GM12878 (cell line): ENCODE measurements at regions not wholly inside any gene's neighbourhood (a gene's known extent, or its start where the extent isn't known, plus 50 kb on each side); places are given as distances from the start of the nearest gene placed in this dataset.

Experiments used
- ATAC-seq: fragments of 200-7000 bp; cut with Tn5 transposase; 3 replicates; pipeline ENCODE4 v1.9.1; 2020; ENCODE audit warnings: mild to moderate bottlenecking, moderate library complexity
- BruUV-seq: library from RNA; stranded (reverse); fragments of 400-500 nt; replicated peaks from 2 replicates; lab custom pipeline; 2021; lab: Mats Ljungman, UMichigan
- CTCF ChIA-PET: fragments of 300-600 bp; sonication (Branson Sonifier 250); formaldehyde crosslinking; extraction: SDS; loops from one replicate; lab custom pipeline; 2021; ENCODE audit warnings: inconsistent platforms; lab: Yijun Ruan, JAX
- POLR2A ChIA-PET: fragments of 350-600 bp; formaldehyde crosslinking; extraction: SDS; loops from one replicate; lab custom pipeline; 2021; ENCODE audit warnings: inconsistent platforms; lab: Charles Lee
- RAD21 ChIA-PET: fragments of 300-600 bp; sonication (Branson Sonifier 250); formaldehyde crosslinking; loops from one replicate; lab custom pipeline; 2023; ENCODE audit warnings: antibody characterized with exemption; ENCODE audit not compliant: unreplicated experiment; lab: Charles Lee
- SMC1A ChIA-PET: fragments of 300-600 bp; sonication (Branson Sonifier 250); formaldehyde crosslinking; loops from one replicate; lab custom pipeline; 2023; ENCODE audit not compliant: unreplicated experiment, uncharacterized antibody; lab: Charles Lee
- DNase-seq: peaks from one replicate; pipeline ENCODE4 v3.0.0-alpha.2; 2011; ENCODE audit warnings: low read depth, low spot score
- FAIRE-seq: peaks from 3 replicates; lab custom pipeline; 2011; peaks lifted over from hg19 to GRCh38; lab: Jason Lieb, UNC
- H2AFZ ChIP-seq: 2 replicates; pipeline ENCODE4 v1.6.0; 2011; ENCODE audit warnings: low read depth, low read length, control low read depth; ENCODE audit not compliant: control insufficient read depth
- H3K27ac ChIP-seq: 2 replicates; pipeline ENCODE4 v1.5.1; 2011; ENCODE audit warnings: control low read depth; ENCODE audit not compliant: control insufficient read depth, insufficient read depth
- H3K27me3 ChIP-seq, 2 experiments: replicated peaks in 1 of 2; 2 replicates each; pipeline versions ENCODE4 v1.6.0 to v1.6.1; 2011; ENCODE audit warnings: low read length in 1 of 2; ENCODE audit not compliant: control insufficient read depth in 2 of 2, insufficient read depth in 2 of 2
- H3K36me3 ChIP-seq, 2 experiments: 2 replicates each; pipeline ENCODE4 v1.5.1; 2011; ENCODE audit warnings: low read length in 1 of 2; ENCODE audit not compliant: control insufficient read depth in 2 of 2, insufficient read depth in 2 of 2
- H3K4me1 ChIP-seq: 2 replicates; pipeline ENCODE4 v1.6.1; 2011; ENCODE audit warnings: mild to moderate bottlenecking, low read length, moderate library complexity, mixed read lengths; ENCODE audit not compliant: control insufficient read depth, insufficient read depth
- H3K4me2 ChIP-seq: 2 replicates; pipeline ENCODE4 v1.6.0; 2011; ENCODE audit warnings: control low read depth; ENCODE audit not compliant: control insufficient read depth, insufficient read depth
- H3K4me3 ChIP-seq: fragments of 200-600 bp; sonication (generic); 2 replicates; pipeline ENCODE4 v1.5.1; 2016
- H3K79me2 ChIP-seq: 2 replicates; pipeline ENCODE4 v1.6.0; 2011; ENCODE audit warnings: low read length; ENCODE audit not compliant: control insufficient read depth, insufficient read depth
- H3K9ac ChIP-seq: 2 replicates; pipeline ENCODE4 v1.8.0; 2011; ENCODE audit warnings: low read length, control low read depth, mixed read lengths; ENCODE audit not compliant: control insufficient read depth, insufficient read depth
- H3K9me3 ChIP-seq: replicated peaks from 3 replicates; pipeline ENCODE4 v1.5.1; 2011; ENCODE audit warnings: mild to moderate bottlenecking, low read length; ENCODE audit not compliant: control insufficient read depth, insufficient read depth
- H4K20me1 ChIP-seq: 2 replicates; pipeline ENCODE4 v1.6.0; 2011; ENCODE audit not compliant: control insufficient read depth, insufficient read depth
- BHLHE40 ChIP-seq, 2 experiments: fragments of 450-650 bp in 1 of 2; IDR thresholded peaks; 2 replicates each; pipeline ENCODE4 v1.6.1; 2011 to 2017; ENCODE audit warnings: low read depth in 2 of 2, borderline replicate concordance in 1 of 2, improper control_type of control experiment in 1 of 2, low read length in 1 of 2, mild to moderate bottlenecking in 1 of 2
- HDGF ChIP-seq: fragments of 450-650 bp; IDR thresholded peaks from 2 replicates; pipeline ENCODE4 v1.6.1; 2016; ENCODE audit warnings: antibody characterized with exemption
- PML ChIP-seq: IDR thresholded peaks from 2 replicates; pipeline ENCODE4 v1.6.1; 2012; ENCODE audit warnings: low read length, inconsistent platforms
- TCF7 ChIP-seq: IDR thresholded peaks from 2 replicates; pipeline ENCODE4 v1.6.1; 2014; ENCODE audit warnings: antibody characterized with exemption, borderline replicate concordance
- in situ Hi-C: fragments of 300-500 bp; cut with MboI; formaldehyde crosslinking; loops from 9 replicates; pipeline ENCODE4 v1.14.3; 2018; ENCODE audit warnings: mixed read lengths
- intact Hi-C: fragments of 100-400 bp; cut with micrococcal nuclease; formaldehyde crosslinking; loops from one replicate; pipeline ENCODE4 v1.14.2; 2022; ENCODE audit not compliant: unreplicated experiment
- TF ChIP-seq, protein P1 (sequence below): fragments of 450-650 bp; IDR thresholded peaks from 2 replicates; pipeline ENCODE4 v1.6.1; 2018; ENCODE audit warnings: mild to moderate bottlenecking, low read depth, moderate library complexity; ENCODE audit not compliant: partially characterized antibody

DNA sequence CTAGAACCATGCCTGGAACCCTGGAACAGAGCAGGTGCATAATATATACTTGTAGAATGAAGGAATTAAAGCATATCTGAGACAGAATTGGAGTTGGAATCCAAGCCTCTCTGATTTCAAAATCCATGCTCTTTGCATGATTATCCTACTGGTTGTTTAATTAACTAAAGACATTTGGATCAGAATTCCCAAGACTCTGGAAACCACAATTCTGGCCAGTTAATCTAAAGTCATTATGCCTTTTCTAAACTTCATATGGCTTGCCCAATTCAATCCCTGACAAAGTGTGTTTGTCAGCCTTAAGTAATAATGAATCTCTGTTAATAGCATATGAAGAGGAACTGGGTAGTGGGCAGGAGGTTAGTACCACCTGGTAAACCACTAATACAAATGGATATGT lies 422.6 kb downstream of the ATP23 start:
- Histone ChIP-seq H3K9ac (no peak overlapping the region), H3K27ac (no peak overlapping the region), H3K79me2 (no peaks in the 10 kb centered on the region)
- BruUV-seq: no TSS peak
- FAIRE-seq: no peak
- TF ChIP-seq BHLHE40 (IDR thresholded peaks at IDR 0.05; ENCODE audit: borderline replicate concordance in 1 of 2, low read depth in 2 of 2, low read length in 1 of 2) (no peak), TCF7 (no peak), PML (no peak), HDGF (no peak)
- TF ChIP-seq, protein P1, sequence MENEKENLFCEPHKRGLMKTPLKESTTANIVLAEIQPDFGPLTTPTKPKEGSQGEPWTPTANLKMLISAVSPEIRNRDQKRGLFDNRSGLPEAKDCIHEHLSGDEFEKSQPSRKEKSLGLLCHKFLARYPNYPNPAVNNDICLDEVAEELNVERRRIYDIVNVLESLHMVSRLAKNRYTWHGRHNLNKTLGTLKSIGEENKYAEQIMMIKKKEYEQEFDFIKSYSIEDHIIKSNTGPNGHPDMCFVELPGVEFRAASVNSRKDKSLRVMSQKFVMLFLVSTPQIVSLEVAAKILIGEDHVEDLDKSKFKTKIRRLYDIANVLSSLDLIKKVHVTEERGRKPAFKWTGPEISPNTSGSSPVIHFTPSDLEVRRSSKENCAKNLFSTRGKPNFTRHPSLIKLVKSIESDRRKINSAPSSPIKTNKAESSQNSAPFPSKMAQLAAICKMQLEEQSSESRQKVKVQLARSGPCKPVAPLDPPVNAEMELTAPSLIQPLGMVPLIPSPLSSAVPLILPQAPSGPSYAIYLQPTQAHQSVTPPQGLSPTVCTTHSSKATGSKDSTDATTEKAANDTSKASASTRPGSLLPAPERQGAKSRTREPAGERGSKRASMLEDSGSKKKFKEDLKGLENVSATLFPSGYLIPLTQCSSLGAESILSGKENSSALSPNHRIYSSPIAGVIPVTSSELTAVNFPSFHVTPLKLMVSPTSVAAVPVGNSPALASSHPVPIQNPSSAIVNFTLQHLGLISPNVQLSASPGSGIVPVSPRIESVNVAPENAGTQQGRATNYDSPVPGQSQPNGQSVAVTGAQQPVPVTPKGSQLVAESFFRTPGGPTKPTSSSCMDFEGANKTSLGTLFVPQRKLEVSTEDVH: no peak
- TF ChIP-seq, all 136 proteins: peak for 0
- ATAC-seq (no peak), DNase-seq (no peak)
- Histone ChIP-seq H3K4me3 (no peak overlapping the region), H3K9me3 (no peaks in the 10 kb centered on the region), H4K20me1 (no peaks in the 10 kb centered on the region), H3K36me3 (no peaks in the 10 kb centered on the region), H2AFZ (no peak overlapping the region), H3K4me1 (no peaks in the 10 kb centered on the region), H3K27me3 (no peaks in the 10 kb centered on the region), H3K4me2 (no peak overlapping the region)
- ChIA-PET SMC1A (interaction anchor here (0.9 to 1.7 kb wide), 3 partner anchors 9 to 15 kb away, joined by 3 to 4 read pairs (median 3); no protein-coding TSS in a partner anchor), CTCF (no interaction called here), POLR2A (no interaction called here), RAD21 (no interaction called here)
- in situ Hi-C loops: no loop called here
- intact Hi-C loops: no loop called here
